Muscle of back (tissue), 3 donors: ENCODE measurements at regions not wholly inside any gene's neighbourhood (a gene's known extent, or its start where the extent isn't known, plus 50 kb on each side); places are given as distances from the start of the nearest gene placed in this dataset.

Source experiments
- DNase-seq, 3 donors: peaks; one replicate each; pipeline versions ENCODE4 v3.0.0 to v3.0.0-alpha.2; 2013

GRCh38 chr7:28231176-28231575, 50.6 kb upstream of the JAZF1 start:
- no peak for DNase-seq

- no peak for DNase-seq
These were observed 56.0 kb upstream of the JAZF1 start for GRCh38 chr7:28236560-28236959.

GRCh38 chr7:28237363-28237762, 56.8 kb upstream of the JAZF1 start:
- no peak for DNase-seq

- no peak for DNase-seq
These were observed 59.2 kb upstream of the JAZF1 start for GRCh38 chr7:28239823-28240204.

- DNase-seq, result no peak
These were observed 59.9 kb upstream of the JAZF1 start for GRCh38 chr7:28240481-28240880.

- DNase-seq, result no peak
These were observed 63.3 kb upstream of the JAZF1 start for GRCh38 chr7:28243861-28244260.

DNA sequence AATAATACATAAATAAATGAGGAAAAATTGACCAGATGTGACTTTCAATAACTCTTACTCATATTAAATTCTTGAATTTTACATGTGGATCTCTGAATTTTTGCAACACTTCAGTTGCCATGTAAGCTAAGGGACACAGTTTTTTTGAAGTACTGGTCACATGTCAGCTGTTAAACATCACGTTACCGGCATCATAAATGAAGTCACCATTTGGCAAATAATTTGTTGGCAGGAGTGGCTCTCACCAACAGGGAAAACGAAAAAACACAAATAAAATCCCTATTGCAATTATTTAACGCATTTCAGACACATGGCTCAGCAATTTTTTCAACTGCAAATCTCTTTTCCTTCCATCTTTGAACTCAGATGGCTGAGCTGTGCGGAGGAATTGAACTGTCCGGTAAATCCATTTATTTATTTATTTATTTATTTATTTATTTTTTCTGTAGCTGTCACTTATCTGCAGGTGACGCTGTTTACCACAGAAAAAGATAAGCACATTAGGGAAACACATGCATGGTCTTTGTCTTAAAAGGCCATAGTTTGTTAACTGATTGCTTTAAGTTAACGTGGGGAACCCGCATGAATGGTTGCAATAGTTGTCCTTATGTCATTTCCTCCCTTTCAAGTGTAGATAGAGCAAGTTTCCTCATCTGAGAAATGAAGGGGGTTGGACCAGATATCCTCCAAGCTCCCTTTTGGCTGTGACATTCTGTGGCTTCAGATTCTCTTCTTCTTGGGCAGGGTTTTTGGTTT, 64.7 kb upstream of the JAZF1 start:
- DNase-seq, result peak in 2 of 3 donors; percentile 49 to 63

- peak in 2 of 3 donors; percentile 20 to 59 for DNase-seq
These were observed 66.4 kb upstream of the JAZF1 start for GRCh38 chr7:28246921-28247461.

DNA sequence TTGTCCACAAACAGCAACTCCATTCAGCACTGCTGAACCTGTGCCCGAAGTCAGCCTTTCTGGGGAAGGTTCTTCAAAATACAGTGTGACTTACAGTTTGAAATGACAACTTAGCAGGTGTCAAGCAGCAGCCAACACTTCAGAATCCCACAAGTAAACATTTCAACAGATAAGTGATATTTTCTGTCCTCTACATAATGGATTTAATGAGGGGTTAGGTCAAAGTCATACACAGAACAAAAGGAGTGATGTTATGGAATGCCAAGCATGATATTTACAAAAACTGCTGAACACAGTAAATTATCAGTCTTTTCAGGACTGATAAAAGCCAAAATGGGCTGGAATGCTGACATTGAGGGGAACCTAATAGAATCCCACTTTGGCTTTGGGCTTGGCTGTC, 77.6 kb upstream of the JAZF1 start:
- DNase-seq, result no peak

DNA sequence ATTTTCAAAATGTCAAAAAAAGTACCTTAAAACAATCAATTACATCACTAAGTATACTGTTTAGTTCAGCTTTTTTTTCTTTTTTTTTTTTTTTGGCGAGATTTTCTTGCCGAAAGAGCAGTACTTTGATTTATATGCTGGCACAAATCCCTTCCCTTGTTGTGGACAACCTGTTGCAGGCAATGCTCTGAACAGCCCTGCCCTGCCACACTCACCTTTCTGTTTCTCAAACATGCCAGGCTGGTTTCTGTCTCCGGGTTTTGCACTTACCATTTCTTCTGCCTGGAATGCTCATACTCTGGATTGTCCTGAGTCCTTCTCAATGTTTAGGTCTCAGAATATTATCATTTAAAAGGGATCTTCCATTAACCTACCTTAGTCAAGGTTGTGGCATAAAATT, 80.4 kb upstream of the JAZF1 start:
- DNase-seq, result no peak

DNA sequence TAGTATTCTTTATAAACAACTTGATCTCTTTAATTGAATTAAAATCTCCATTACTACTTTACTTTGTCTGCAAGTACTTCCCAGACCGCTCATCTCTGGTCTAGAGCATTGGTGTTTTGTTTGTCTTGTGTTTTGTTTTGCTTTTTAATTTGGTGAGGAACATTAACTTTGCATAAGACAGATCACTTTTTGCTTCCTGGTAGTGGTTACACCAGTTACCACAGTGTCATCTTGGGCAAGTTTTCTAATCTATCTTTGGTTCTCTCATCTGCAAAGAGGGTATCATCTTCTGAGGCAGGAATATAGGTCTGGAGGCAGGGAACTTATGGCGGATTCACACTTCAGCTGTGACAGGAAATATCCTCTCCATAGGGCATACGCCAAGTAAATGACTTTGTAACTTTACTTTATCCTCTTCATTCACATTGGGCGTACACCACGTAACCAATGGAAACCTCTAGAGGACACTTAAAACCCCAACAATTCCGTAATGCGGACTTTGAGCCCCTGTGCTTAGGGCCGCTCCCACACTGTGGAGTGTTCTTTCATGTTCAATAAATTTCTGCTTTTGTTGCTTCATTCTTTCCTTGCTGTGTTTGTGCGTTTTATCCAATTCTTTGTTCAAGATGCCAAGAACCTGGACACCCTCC, 83.2 kb upstream of the JAZF1 start:
- DNase-seq, result no peak

- no peak for DNase-seq
These were observed 85.8 kb upstream of the JAZF1 start for GRCh38 chr7:28266402-28266801.

GRCh38 chr7:28267012-28267411, 86.4 kb upstream of the JAZF1 start:
- DNase-seq, result no peak

DNA sequence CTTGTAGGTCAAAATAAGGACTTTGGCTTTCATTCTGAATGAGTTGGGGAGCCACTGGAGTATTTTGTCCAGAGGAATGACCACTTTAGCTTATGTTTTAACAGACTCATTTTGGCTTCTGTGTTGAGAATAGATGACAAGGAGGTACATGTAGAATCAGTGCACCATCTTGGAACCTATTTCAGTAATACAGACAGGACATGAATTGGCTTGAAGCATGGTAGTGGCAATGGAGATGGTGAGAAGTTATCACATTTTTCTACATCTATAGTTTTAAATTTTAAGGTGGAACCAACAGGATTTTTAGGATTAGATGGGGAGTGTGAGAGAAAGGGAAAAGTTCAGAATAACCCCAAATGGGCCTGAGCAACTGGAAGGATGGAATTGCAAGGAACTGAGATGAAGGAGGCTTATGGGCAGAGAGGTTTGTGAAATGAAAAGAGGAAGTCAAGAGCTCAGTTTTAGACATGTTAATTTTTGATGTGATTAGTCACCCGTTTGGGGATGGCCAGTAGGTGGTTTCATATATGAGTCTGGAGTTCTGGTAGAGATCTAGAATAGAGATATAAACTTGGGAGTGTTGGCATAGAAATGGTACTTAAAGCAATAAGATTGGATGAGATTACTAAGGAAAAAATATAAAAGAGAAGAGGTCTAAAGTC, 89.2 kb upstream of the JAZF1 start:
- no peak for DNase-seq

DNA sequence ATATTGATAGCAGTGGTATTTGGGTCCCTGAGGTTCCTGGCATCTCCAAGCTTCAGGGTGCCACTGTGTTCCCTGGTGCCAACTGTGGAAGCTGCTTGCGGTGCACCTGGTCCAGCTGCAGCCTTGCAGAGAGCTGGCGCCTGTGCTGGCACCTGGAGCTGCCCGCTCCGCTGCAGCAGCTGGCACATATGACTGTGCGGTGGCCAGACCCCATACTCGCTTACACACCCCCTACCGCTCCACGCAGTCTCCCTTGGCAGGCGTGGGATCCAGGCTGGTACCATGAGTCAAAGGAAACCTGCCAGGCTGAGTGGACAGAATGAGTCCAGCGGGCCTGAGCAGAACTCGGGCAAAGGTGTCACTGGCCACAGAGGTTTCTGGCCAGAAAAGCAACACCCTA, 89.9 kb upstream of the JAZF1 start:
- DNase-seq, result no peak

- peak in 2 of 3 donors; percentile 18 to 51 for DNase-seq
These were observed 91.9 kb upstream of the JAZF1 start for GRCh38 chr7:28272461-28272877.

GRCh38 chr7:28276298-28276697, 95.7 kb upstream of the JAZF1 start:
- DNase-seq, result no peak

- no peak for DNase-seq
These were observed 96.8 kb upstream of the JAZF1 start for GRCh38 chr7:28277364-28277763.

DNA sequence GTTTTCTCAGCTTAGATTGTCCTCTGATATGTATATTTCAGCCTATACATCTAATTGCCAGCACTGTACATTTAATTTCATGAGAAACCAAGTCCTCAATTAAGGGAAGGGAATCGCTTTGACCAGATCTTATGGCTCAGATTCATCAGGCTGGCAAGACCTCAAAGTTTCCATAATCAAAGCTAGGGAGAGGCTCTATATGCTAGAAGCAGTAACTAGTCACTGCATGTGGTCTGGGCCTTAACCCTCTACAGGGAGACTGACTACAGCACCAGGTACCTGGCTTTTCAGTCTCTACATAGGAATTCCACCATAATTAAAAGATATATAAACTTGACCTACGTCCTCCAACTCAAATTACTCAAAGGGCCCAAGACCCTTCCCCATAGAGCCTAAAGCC, 97.4 kb upstream of the JAZF1 start:
- DNase-seq, result no peak

- DNase-seq, result peak; percentile 35 to 55 (median 52)
These were observed 99.9 kb upstream of the JAZF1 start for GRCh38 chr7:28280516-28280915.

GRCh38 chr7:28290496-28290895, 109.9 kb upstream of the JAZF1 start:
- no peak for DNase-seq

DNA sequence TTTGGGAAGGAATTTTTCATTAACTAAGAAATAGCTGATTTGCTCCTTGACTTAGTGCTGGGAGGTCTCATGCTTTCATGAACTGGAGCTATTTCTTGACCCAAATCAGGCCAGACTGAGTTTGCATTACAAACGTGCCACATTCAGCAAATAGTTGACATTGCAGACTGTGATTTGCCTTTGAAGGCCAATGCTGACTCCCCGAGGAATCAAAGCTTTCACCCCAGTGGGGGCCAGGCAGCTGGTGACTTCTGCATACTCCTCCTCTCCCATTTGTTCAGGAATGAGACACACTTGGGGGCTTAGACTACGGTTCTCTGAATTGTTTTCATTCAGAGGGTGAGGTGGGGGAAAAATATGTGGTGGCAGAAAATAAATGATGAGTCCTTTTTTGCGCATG, 111.0 kb upstream of the JAZF1 start:
- no peak for DNase-seq
